Hepatocyte (in vitro differentiated cells): ENCODE measurements at regions not wholly inside any gene's neighbourhood (a gene's known extent, or its start where the extent isn't known, plus 50 kb on each side); places are given as distances from the start of the nearest gene placed in this dataset.

ENCODE experiments used
- DNase-seq: peaks from one replicate; pipeline ENCODE4 v3.0.0-alpha.2; 2016; ENCODE audit warnings: low spot score
- H2AFZ ChIP-seq: fragments of 200-600 bp; sonication (generic); 2 replicates; pipeline ENCODE4 v1.6.0; 2016; ENCODE audit warnings: antibody characterized with exemption, mild to moderate bottlenecking
- H3K27ac ChIP-seq: fragments of 200-600 bp; sonication (generic); 2 replicates; pipeline ENCODE4 v1.5.1; 2016; ENCODE audit warnings: mild to moderate bottlenecking
- H3K27me3 ChIP-seq: fragments of 200-600 bp; sonication (generic); 2 replicates; pipeline ENCODE4 v1.6.1; 2016
- H3K36me3 ChIP-seq: fragments of 200-600 bp; sonication (generic); replicated peaks from 2 replicates; pipeline ENCODE4 v1.5.1; 2016; ENCODE audit warnings: low read depth; ENCODE audit not compliant: insufficient read depth
- H3K4me1 ChIP-seq: fragments of 200-600 bp; sonication (generic); 2 replicates; pipeline ENCODE4 v1.5.1; 2016; ENCODE audit warnings: mild to moderate bottlenecking, moderate library complexity; ENCODE audit not compliant: insufficient read depth
- H3K4me2 ChIP-seq: fragments of 200-600 bp; sonication (generic); 2 replicates; pipeline ENCODE4 v1.6.0; 2016
- H3K4me3 ChIP-seq: fragments of 200-600 bp; sonication (generic); 2 replicates; pipeline ENCODE4 v1.5.1; 2016; ENCODE audit warnings: mild to moderate bottlenecking
- H3K79me2 ChIP-seq: fragments of 200-600 bp; sonication (generic); 2 replicates; pipeline ENCODE4 v1.6.0; 2017; ENCODE audit warnings: mild to moderate bottlenecking
- H3K9me2 ChIP-seq: fragments of 200-600 bp; sonication (generic); replicated peaks from 2 replicates; pipeline ENCODE4 v1.6.0; 2017; ENCODE audit warnings: mild to moderate bottlenecking; ENCODE audit not compliant: insufficient read depth
- H3K9me3 ChIP-seq: fragments of 200-600 bp; sonication (generic); 2 replicates; pipeline ENCODE4 v1.5.1; 2016; ENCODE audit warnings: low read depth, mild to moderate bottlenecking
- H4K20me1 ChIP-seq: fragments of 200-600 bp; sonication (generic); 2 replicates; pipeline ENCODE4 v1.6.0; 2016; ENCODE audit warnings: mild to moderate bottlenecking; ENCODE audit not compliant: insufficient read depth, poor library complexity, severe bottlenecking
- EZH2 ChIP-seq: fragments of 200-600 bp; sonication (generic); IDR thresholded peaks from 2 replicates; pipeline ENCODE4 v1.6.1; 2016; ENCODE audit warnings: antibody characterized with exemption, mild to moderate bottlenecking, borderline replicate concordance
- EZH2phosphoT487 ChIP-seq: fragments of 200-600 bp; sonication (generic); IDR thresholded peaks from one replicate; pipeline ENCODE4 v1.6.1; 2018; ENCODE audit warnings: antibody characterized with exemption, mild to moderate bottlenecking, low read depth, moderate library complexity; ENCODE audit not compliant: unreplicated experiment, severe bottlenecking
- WGBS: methylation state at CpG from one replicate; pipeline ENCODE4 v1.1.6; 2016; ENCODE audit warnings: low lambda C conversion rate; ENCODE audit errors: missing lambda C conversion rate; 5-methylcytosine and 5-hydroxymethylcytosine counted together
- TF ChIP-seq, protein P1 (sequence below): fragments of 200-600 bp; sonication (generic); IDR thresholded peaks from 2 replicates; pipeline ENCODE4 v1.5.1; 2016; ENCODE audit warnings: antibody characterized with exemption, mild to moderate bottlenecking; ENCODE audit not compliant: poor library complexity

DNA sequence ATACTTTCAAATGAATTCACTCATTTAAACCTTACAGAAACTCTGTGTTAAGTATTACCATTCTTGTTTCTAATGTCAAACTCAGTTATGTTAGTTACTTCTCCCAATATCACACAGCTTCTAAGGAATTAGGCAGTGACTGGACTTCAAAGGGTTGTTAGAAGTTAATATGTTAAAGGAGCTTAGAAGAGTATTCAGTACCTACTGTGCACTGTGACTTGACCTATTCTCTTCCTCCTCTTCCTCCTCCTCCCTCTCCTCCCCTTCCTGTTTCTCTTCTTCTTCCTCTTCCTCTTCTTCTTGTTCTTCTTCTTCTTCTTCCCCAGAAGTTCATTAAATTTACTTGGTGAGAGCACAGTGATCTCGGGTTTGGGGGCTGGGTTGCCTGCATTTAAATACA lies 325.6 kb upstream of the SLC35B3 start:
- H3K79me2 ChIP-seq: no peaks in the 10 kb centered on the region
- H3K27ac ChIP-seq: no peak overlapping the region
- no peak overlapping the region for H3K4me2 ChIP-seq
- H3K36me3 ChIP-seq: no peaks in the 10 kb centered on the region
- no peak for DNase-seq
- TF ChIP-seq, protein P1, sequence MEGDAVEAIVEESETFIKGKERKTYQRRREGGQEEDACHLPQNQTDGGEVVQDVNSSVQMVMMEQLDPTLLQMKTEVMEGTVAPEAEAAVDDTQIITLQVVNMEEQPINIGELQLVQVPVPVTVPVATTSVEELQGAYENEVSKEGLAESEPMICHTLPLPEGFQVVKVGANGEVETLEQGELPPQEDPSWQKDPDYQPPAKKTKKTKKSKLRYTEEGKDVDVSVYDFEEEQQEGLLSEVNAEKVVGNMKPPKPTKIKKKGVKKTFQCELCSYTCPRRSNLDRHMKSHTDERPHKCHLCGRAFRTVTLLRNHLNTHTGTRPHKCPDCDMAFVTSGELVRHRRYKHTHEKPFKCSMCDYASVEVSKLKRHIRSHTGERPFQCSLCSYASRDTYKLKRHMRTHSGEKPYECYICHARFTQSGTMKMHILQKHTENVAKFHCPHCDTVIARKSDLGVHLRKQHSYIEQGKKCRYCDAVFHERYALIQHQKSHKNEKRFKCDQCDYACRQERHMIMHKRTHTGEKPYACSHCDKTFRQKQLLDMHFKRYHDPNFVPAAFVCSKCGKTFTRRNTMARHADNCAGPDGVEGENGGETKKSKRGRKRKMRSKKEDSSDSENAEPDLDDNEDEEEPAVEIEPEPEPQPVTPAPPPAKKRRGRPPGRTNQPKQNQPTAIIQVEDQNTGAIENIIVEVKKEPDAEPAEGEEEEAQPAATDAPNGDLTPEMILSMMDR: no peak
- TF ChIP-seq EZH2phosphoT487: no peak
- TF ChIP-seq EZH2: no peak
- no peaks in the 10 kb centered on the region for H3K27me3 ChIP-seq
- no peaks in the 10 kb centered on the region for H3K9me2 ChIP-seq
- no peaks in the 10 kb centered on the region for H3K9me3 ChIP-seq
- no peak overlapping the region for H3K4me3 ChIP-seq
- no peak overlapping the region for H2AFZ ChIP-seq
- WGBS: 73% methylated on average over 1 of the region's 1 CpG
- H3K4me1 ChIP-seq: no peaks in the 10 kb centered on the region
- H4K20me1 ChIP-seq: no peaks in the 10 kb centered on the region

- DNase-seq: no peak
- H3K27me3 ChIP-seq: no peaks in the 10 kb centered on the region
- H3K36me3 ChIP-seq: no peaks in the 10 kb centered on the region
- H3K9me2 ChIP-seq: no peaks in the 10 kb centered on the region
- no peaks in the 10 kb centered on the region for H3K4me1 ChIP-seq
- H2AFZ ChIP-seq: no peak overlapping the region
- TF ChIP-seq EZH2 (no peak), EZH2phosphoT487 (no peak)
- TF ChIP-seq, protein P1: no peak
- H3K9me3 ChIP-seq: no peaks in the 10 kb centered on the region
- no peak overlapping the region for H3K4me3 ChIP-seq
- H3K79me2 ChIP-seq: no peaks in the 10 kb centered on the region
- WGBS: 70% methylated on average over 4 of the region's 4 CpGs
- H3K27ac ChIP-seq: no peak overlapping the region
- H3K4me2 ChIP-seq: no peak overlapping the region
- no peaks in the 10 kb centered on the region for H4K20me1 ChIP-seq
Measured at GRCh38 chr6:8758412-8758811, 323.1 kb upstream of the SLC35B3 start.

GRCh38 chr6:8750627-8751026 lies 315.3 kb upstream of the SLC35B3 start:
- 88% methylated on average over 4 of the region's 4 CpGs for WGBS

More at GRCh38 chr6:8750627-8751026, 315.3 kb upstream of the SLC35B3 start:
- no peaks in the 10 kb centered on the region for H3K27me3 ChIP-seq
- no peaks in the 10 kb centered on the region for H3K79me2 ChIP-seq
- no peaks in the 10 kb centered on the region for H3K4me1 ChIP-seq
- H3K27ac ChIP-seq: no peak overlapping the region
- H3K9me2 ChIP-seq: no peaks in the 10 kb centered on the region
- no peak overlapping the region for H2AFZ ChIP-seq
- TF ChIP-seq EZH2 (no peak), EZH2phosphoT487 (no peak)
- TF ChIP-seq, protein P1: no peak
- H3K9me3 ChIP-seq: no peaks in the 10 kb centered on the region
- DNase-seq: no peak
- no peak overlapping the region for H3K4me3 ChIP-seq
- no peak overlapping the region for H3K4me2 ChIP-seq
- no peaks in the 10 kb centered on the region for H3K36me3 ChIP-seq
- H4K20me1 ChIP-seq: no peaks in the 10 kb centered on the region
